Adrenal gland (tissue), 9 donors: ENCODE measurements at regions not wholly inside any gene's neighbourhood (a gene's known extent, or its start where the extent isn't known, plus 50 kb on each side); places are given as distances from the start of the nearest gene placed in this dataset.
A peak's percentile ranks its signal among the peaks of the same experiment; 100 is the strongest.

Experiments used
- DNase-seq, 7 donors: peaks; one replicate each; pipeline ENCODE4 v3.0.0-alpha.2; 2019 to 2020
- H3K27ac ChIP-seq, 5 donors: fragments of 200-600 bp; sonication (generic) in 4 of 5; 1 replicate in 3 of 5; 2 replicates in 2 of 5; pipeline versions ENCODE4 v1.5.1 to v1.8.0; 2016 to 2020; ENCODE audit warnings: mild to moderate bottlenecking in 1 of 5
- H3K27me3 ChIP-seq: fragments of 200-600 bp; 2 replicates; pipeline ENCODE4 v1.8.0; 2021
- H3K36me3 ChIP-seq, 2 donors: fragments of 200-600 bp; replicated peaks in 1 of 2; 1 replicate in 1 of 2; 2 replicates in 1 of 2; pipeline versions ENCODE4 v1.5.1 to v1.8.0; 2018 to 2022
- H3K4me1 ChIP-seq, 2 donors: fragments of 200-600 bp; replicated peaks in 1 of 2; 1 replicate in 1 of 2; 2 replicates in 1 of 2; pipeline versions ENCODE4 v1.5.1 to v1.8.0; 2018 to 2021
- H3K4me3 ChIP-seq, 4 donors: fragments of 200-600 bp; sonication (generic) in 3 of 4; one replicate each; pipeline ENCODE4 v1.5.1; 2016 to 2018
- H3K9me3 ChIP-seq, 3 donors: fragments of 200-600 bp; sonication (generic) in 1 of 3; replicated peaks in 1 of 3; 1 replicate in 2 of 3; 2 replicates in 1 of 3; pipeline versions ENCODE4 v1.5.1 to v1.8.0; 2016 to 2021
- POLR2A ChIP-seq, 2 donors: fragments of 450-650 bp; IDR thresholded peaks; one replicate each; pipeline ENCODE4 v1.6.1; 2017; ENCODE audit warnings: antibody characterized with exemption in 2 of 2, mild to moderate bottlenecking in 2 of 2, moderate library complexity in 1 of 2
- WGBS, 4 donors: extraction: QIAGEN DNeasy Blood & Tissue Kit in 2 of 4; methylation state at CpG; one replicate each; pipeline versions ENCODE4 v1.1.5 to v1.1.7; 2013 to 2017; 5-methylcytosine and 5-hydroxymethylcytosine counted together
- intact Hi-C, 2 donors: fragments of 100-400 bp; cut with DNase I; formaldehyde crosslinking; loops; one replicate each; pipeline versions ENCODE4 v1.14.1 to v1.15.0; 2022 to 2023
- TF ChIP-seq, protein P1 (sequence below), 6 experiments: fragments of 450-650 bp in 4 of 6; fragments of 200-600 bp in 2 of 6; sonication (generic) in 1 of 6; IDR thresholded peaks; 1 replicate in 5 of 6; 2 replicates in 1 of 6; pipeline versions ENCODE4 v1.5.1 to v1.8.0; 2016 to 2021; ENCODE audit warnings: antibody characterized with exemption in 6 of 6, mild to moderate bottlenecking in 2 of 6, moderate library complexity in 1 of 6
- donor health status: healthy with polysubstance abuse.
- donor health status: Bipolar disorder and iron deficiency.
- donor health status: DM: yes; HTN: yes; CAD: no.
- donor health status: DM: no; HTN: no; CAD: no.
- donor health status: DM: no; HTN: no; CAD: no.

GRCh38 chr6:164167873-164168405, 753.4 kb downstream of the QKI start:
- intact Hi-C loops, result no loop called here
- TF ChIP-seq POLR2A (IDR thresholded peaks at IDR 0.05), result no peak
- TF ChIP-seq, protein P1, sequence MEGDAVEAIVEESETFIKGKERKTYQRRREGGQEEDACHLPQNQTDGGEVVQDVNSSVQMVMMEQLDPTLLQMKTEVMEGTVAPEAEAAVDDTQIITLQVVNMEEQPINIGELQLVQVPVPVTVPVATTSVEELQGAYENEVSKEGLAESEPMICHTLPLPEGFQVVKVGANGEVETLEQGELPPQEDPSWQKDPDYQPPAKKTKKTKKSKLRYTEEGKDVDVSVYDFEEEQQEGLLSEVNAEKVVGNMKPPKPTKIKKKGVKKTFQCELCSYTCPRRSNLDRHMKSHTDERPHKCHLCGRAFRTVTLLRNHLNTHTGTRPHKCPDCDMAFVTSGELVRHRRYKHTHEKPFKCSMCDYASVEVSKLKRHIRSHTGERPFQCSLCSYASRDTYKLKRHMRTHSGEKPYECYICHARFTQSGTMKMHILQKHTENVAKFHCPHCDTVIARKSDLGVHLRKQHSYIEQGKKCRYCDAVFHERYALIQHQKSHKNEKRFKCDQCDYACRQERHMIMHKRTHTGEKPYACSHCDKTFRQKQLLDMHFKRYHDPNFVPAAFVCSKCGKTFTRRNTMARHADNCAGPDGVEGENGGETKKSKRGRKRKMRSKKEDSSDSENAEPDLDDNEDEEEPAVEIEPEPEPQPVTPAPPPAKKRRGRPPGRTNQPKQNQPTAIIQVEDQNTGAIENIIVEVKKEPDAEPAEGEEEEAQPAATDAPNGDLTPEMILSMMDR (IDR thresholded peaks at IDR 0.05), result no peak
- Histone ChIP-seq H3K27me3 (no peaks in the 10 kb centered on the region), H3K4me3 (no peak overlapping the region), H3K4me1 (no peaks in the 10 kb centered on the region), H3K9me3 (no peaks in the 10 kb centered on the region), H3K36me3 (no peaks in the 10 kb centered on the region), H3K27ac (no peak overlapping the region)
- DNase-seq, result peak in 1 of 7 donors; percentile 57
- 78 to 86% (median 82%) methylated on average over 8 of the region's 8 CpGs for WGBS, 4 donors

DNA sequence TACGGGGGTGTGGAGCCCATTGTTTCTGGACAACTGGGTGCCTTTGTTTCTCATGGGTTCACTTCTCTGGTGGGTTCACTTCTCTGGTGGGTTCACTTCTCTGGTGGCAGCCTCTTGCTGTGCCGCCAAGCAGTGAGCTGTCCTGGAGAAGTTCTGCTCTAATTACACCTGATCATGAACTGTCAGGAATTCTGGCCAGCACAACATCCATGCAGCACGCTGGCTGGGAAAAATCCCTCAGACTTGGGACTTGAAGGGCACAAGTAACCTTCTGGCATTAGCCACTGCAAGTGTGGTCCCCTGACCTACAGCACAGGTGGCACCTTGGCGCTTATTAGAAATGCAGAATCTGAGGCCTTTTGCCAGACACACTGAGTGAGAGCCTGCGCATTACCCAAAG, 752.5 kb downstream of the QKI start:
- DNase-seq, result no peak
- Histone ChIP-seq H3K27me3 (no peaks in the 10 kb centered on the region), H3K4me1 (no peaks in the 10 kb centered on the region), H3K9me3 (no peaks in the 10 kb centered on the region), H3K4me3 (no peak overlapping the region), H3K36me3 (no peaks in the 10 kb centered on the region), H3K27ac (no peak overlapping the region)
- intact Hi-C loops, result no loop called here
- WGBS, 4 donors, result 87 to 91% (median 89%) methylated on average over 5 of the region's 5 CpGs
- TF ChIP-seq POLR2A (IDR thresholded peaks at IDR 0.05), result no peak
- TF ChIP-seq, protein P1 (IDR thresholded peaks at IDR 0.05), result no peak

- H3K4me1 ChIP-seq, result no peaks in the 10 kb centered on the region
- H3K9me3 ChIP-seq, result no peaks in the 10 kb centered on the region
- H3K4me3 ChIP-seq, result no peak overlapping the region
- H3K27ac ChIP-seq, result no peak overlapping the region
- TF ChIP-seq POLR2A (IDR thresholded peaks at IDR 0.05), result no peak
- TF ChIP-seq, protein P1 (IDR thresholded peaks at IDR 0.05), result no peak
- DNase-seq, result no peak
- no peaks in the 10 kb centered on the region for H3K36me3 ChIP-seq
- intact Hi-C loops, result no loop called here
- WGBS, 4 donors, result 68 to 90% (median 81%) methylated on average over 3 to 7 of the region's 7 CpGs
- H3K27me3 ChIP-seq, result no peaks in the 10 kb centered on the region
These were observed 752.0 kb downstream of the QKI start for GRCh38 chr6:164166515-164166914.

DNA sequence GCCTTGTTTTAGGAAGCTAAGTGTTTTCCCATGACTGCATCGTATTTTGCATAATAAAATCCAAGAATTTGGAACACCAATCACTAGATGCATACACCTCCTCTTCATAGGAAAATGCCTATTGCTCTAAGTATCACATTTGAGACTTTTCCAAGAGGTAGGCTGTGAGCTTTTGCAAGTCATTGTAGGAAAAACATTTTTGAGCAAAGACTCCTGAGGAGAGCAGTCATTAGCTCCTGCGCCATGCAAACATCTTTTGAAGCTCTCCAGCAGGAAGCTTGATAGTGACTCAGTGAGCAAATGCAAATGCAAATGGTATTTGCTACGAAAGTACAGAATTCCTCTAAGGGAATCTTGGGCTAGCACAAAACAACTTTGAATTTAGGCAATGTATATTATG, 750.4 kb downstream of the QKI start:
- Histone ChIP-seq H3K4me3 (no peak overlapping the region), H3K4me1 (no peaks in the 10 kb centered on the region), H3K36me3 (no peaks in the 10 kb centered on the region), H3K9me3 (no peaks in the 10 kb centered on the region), H3K27me3 (no peaks in the 10 kb centered on the region), H3K27ac (no peak overlapping the region)
- no peak for TF ChIP-seq POLR2A (IDR thresholded peaks at IDR 0.05)
- TF ChIP-seq, protein P1 (IDR thresholded peaks at IDR 0.05), result no peak
- intact Hi-C loops, result no loop called here
- DNase-seq, result no peak
- WGBS, 4 donors, result 72 to 81% (median 78%) methylated on average over 3 of the region's 3 CpGs
